CD4-positive, alpha-beta T cell (primary cell): ENCODE measurements at regions not wholly inside any gene's neighbourhood (a gene's known extent, or its start where the extent isn't known, plus 50 kb on each side); places are given as distances from the start of the nearest gene placed in this dataset.

Experiments
- ATAC-seq: fragments of 200-7000 bp; cut with Tn5 transposase; one replicate; pipeline ENCODE4 v1.10.0; 2022; ENCODE audit warnings: mild to moderate bottlenecking; ENCODE audit not compliant: poor library complexity
- CTCF ChIA-PET: fragments of 350-600 bp; sonication (Branson Sonifier 250); formaldehyde crosslinking; loops from one replicate; lab custom pipeline; 2021; ENCODE audit warnings: antibody characterized with exemption, inconsistent platforms; lab: Charles Lee
- POLR2A ChIA-PET: fragments of 350-600 bp; sonication (Branson Sonifier 250); formaldehyde crosslinking; loops from one replicate; lab custom pipeline; 2021; ENCODE audit warnings: antibody characterized with exemption, inconsistent platforms; lab: Charles Lee
- DNase-seq, 14 experiments: peaks; one replicate each; pipeline ENCODE4 v3.0.0-alpha.2; 2013 to 2020; ENCODE audit warnings: mixed read lengths in 2 of 14
- H3K27ac ChIP-seq, 2 donors: one replicate each; pipeline versions ENCODE4 v1.5.1 to v1.7.0; 2013; ENCODE audit warnings: low read length in 2 of 2, low read depth in 1 of 2, mild to moderate bottlenecking in 1 of 2
- H3K27me3 ChIP-seq, 2 experiments: 1 replicate in 1 of 2; 2 replicates in 1 of 2; pipeline versions ENCODE4 v1.6.1 to v1.7.0; 2013; ENCODE audit warnings: low read length in 2 of 2, control low read depth in 1 of 2, mild to moderate bottlenecking in 1 of 2, moderate library complexity in 1 of 2; ENCODE audit not compliant: insufficient read depth in 2 of 2, control insufficient read depth in 1 of 2
- H3K36me3 ChIP-seq: one replicate; pipeline ENCODE4 v1.6.1; 2013; ENCODE audit warnings: low read length, control low read depth; ENCODE audit not compliant: insufficient read depth
- H3K4me1 ChIP-seq: one replicate; pipeline ENCODE4 v1.6.1; 2013; ENCODE audit warnings: low read length, control low read depth; ENCODE audit not compliant: insufficient read depth
- H3K4me3 ChIP-seq: one replicate; pipeline ENCODE4 v1.5.1; 2013; ENCODE audit warnings: mild to moderate bottlenecking, low read length, moderate library complexity
- H3K9me3 ChIP-seq, 2 experiments: 1 replicate in 1 of 2; 2 replicates in 1 of 2; pipeline versions ENCODE4 v1.6.1 to v1.7.0; 2013; ENCODE audit warnings: low read length in 2 of 2, mild to moderate bottlenecking in 2 of 2, control low read depth in 1 of 2, moderate library complexity in 1 of 2; ENCODE audit not compliant: control insufficient read depth in 1 of 2, insufficient read depth in 1 of 2
- H3K27ac Mint-ChIP-seq: one replicate; pipeline ENCODE4 v1.8.0; 2020; ENCODE audit warnings: mixed read lengths
- H3K27me3 Mint-ChIP-seq: one replicate; pipeline ENCODE4 v1.8.0; 2021; ENCODE audit warnings: mixed read lengths
- H3K36me3 Mint-ChIP-seq: one replicate; pipeline ENCODE4 v1.8.0; 2021; ENCODE audit warnings: low read depth, mixed read lengths
- H3K4me1 Mint-ChIP-seq: one replicate; pipeline ENCODE4 v1.8.0; 2021; ENCODE audit warnings: low read depth, mixed read lengths
- H3K4me3 Mint-ChIP-seq: one replicate; pipeline ENCODE4 v1.8.0; 2020; ENCODE audit warnings: mild to moderate bottlenecking, mixed read lengths
- H3K9me3 Mint-ChIP-seq: one replicate; pipeline ENCODE4 v1.8.0; 2020; ENCODE audit warnings: mixed read lengths
- CTCF ChIP-seq: fragments of 200-600 bp; IDR thresholded peaks from one replicate; pipeline ENCODE4 v1.8.0; 2022; ENCODE audit warnings: antibody characterized with exemption, mild to moderate bottlenecking
- intact Hi-C, 2 experiments: fragments of 100-400 bp; cut with DNase I in 1 of 2; cut with micrococcal nuclease in 1 of 2; formaldehyde crosslinking; loops; one replicate each; pipeline versions ENCODE4 v1.15.1 to v1.9.0; 2023 to 2025; cut with DNase I, micrococcal nuclease

DNA sequence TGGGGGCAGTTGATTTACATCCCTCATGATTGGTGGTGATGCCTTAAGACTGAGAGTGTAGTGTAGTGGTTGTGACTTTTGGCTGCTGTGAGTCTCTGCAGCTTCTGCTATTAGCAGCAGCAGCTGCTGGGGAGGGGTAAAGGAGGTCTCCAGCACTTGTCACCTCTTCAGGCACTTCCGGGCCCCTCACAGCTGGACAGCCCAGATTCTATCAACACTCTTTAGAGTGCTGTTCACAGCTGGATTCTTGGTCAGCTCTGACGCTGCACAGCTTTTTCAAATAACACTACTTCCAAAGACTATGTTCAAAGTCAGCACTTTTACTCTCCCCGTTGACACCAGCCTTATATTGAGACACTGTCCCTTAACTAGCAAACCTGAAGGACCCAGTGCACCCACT is 396.0 kb downstream of the MEIS1 start:
- H3K4me1 ChIP-seq = no peaks in the 10 kb centered on the region
- no peak for TF ChIP-seq CTCF
- H3K27ac ChIP-seq = no peak overlapping the region
- H3K36me3 ChIP-seq = no peaks in the 10 kb centered on the region
- intact Hi-C loops = no loop called here
- Mint-ChIP-seq H3K4me3 (no peak overlapping the region), H3K27ac (no peak overlapping the region), H3K36me3 (no peaks in the 10 kb centered on the region), H3K27me3 (no peaks in the 10 kb centered on the region), H3K9me3 (peaks cover 4% of the 10 kb centered on the region), H3K4me1 (no peaks in the 10 kb centered on the region)
- H3K9me3 ChIP-seq = no peaks in the 10 kb centered on the region
- no peak overlapping the region for H3K4me3 ChIP-seq
- no peaks in the 10 kb centered on the region for H3K27me3 ChIP-seq
- ATAC-seq (no peak), DNase-seq (no peak)
- ChIA-PET POLR2A (no interaction called here), CTCF (no interaction called here)

DNA sequence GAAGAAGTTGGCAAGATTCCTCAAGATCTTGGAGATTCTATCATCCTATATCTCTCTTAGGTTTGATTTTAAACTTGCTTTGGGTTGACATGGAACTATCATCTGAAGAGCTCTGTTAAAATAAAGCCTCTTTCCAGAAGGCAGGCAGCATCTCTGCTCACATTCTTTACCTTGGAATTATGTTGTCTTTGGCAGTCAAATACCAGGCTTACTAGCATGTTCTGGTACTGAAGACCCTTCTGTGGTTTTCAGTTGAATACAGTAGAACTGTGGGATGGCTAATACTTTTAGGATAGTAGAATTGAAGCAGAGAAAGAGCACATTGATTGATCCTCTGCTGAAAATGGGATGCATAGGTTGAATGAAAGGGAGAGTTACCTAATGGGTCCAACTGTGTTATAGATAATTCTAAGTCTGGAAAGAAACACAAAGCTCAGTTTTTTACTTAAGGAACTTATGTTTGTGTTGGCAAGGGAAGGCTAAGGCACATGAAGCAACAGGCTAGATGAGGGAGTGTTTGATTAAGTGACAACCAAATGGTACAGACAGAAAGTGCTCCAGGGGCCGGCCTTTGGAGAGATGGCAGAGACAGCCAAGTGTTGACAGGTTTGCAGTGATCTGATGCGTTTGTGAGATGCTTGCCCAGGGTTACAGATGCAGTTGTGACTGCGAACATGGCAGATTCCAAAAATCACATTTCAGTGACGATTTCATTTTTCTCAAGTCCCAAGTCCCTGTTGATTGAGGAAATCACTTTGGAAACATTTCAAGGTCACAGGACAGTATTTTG is 397.9 kb downstream of the MEIS1 start:
- Histone ChIP-seq H3K36me3 (no peaks in the 10 kb centered on the region), H3K27me3 (no peaks in the 10 kb centered on the region), H3K4me3 (no peak overlapping the region), H3K9me3 (no peaks in the 10 kb centered on the region), H3K27ac (no peak overlapping the region), H3K4me1 (no peaks in the 10 kb centered on the region)
- H3K4me3 Mint-ChIP-seq = no peak overlapping the region
- H3K9me3 Mint-ChIP-seq = peaks cover 3% of the 10 kb centered on the region
- POLR2A ChIA-PET = no interaction called here
- DNase-seq = no peak
- no peak overlapping the region for H3K27ac Mint-ChIP-seq
- no peaks in the 10 kb centered on the region for H3K4me1 Mint-ChIP-seq
- H3K27me3 Mint-ChIP-seq = no peaks in the 10 kb centered on the region
- CTCF ChIA-PET = no interaction called here
- no peak for TF ChIP-seq CTCF
- intact Hi-C loops = no loop called here
- ATAC-seq = no peak
- H3K36me3 Mint-ChIP-seq = no peaks in the 10 kb centered on the region

DNA sequence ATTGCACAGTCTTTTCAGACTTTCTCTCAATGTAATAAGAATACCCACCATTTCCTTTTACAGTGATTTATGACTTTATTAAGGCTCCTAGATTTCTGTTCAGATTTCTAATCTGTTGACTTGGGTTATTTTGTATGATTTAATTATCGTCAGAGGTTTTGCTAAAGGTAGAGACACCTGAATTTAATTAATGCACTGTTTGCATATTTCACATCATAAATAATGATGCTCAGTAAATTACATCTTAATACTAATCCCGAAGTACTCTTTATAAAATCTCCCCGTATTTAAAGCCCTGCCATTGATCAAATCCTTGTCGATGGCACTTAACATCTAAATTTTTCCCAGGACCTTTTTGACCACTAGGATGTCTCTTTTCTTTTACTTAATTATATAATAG is 399.9 kb downstream of the MEIS1 start:
- H3K27ac ChIP-seq = no peak overlapping the region
- Mint-ChIP-seq H3K27me3 (no peaks in the 10 kb centered on the region), H3K4me3 (no peak overlapping the region), H3K27ac (no peak overlapping the region), H3K36me3 (no peaks in the 10 kb centered on the region), H3K4me1 (no peaks in the 10 kb centered on the region), H3K9me3 (peaks cover 3% of the 10 kb centered on the region)
- no peak for DNase-seq
- intact Hi-C loops = no loop called here
- no peaks in the 10 kb centered on the region for H3K36me3 ChIP-seq
- H3K4me3 ChIP-seq = no peak overlapping the region
- H3K27me3 ChIP-seq = no peaks in the 10 kb centered on the region
- no peak for ATAC-seq
- H3K9me3 ChIP-seq = no peaks in the 10 kb centered on the region
- POLR2A ChIA-PET = no interaction called here
- TF ChIP-seq CTCF = no peak
- CTCF ChIA-PET = no interaction called here
- H3K4me1 ChIP-seq = no peaks in the 10 kb centered on the region
